NT2/D1 (cell line): ENCODE measurements at regions not wholly inside any gene's neighbourhood (a gene's known extent, or its start where the extent isn't known, plus 50 kb on each side); places are given as distances from the start of the nearest gene placed in this dataset.
"Not testable (repeated sequence)": the region's sequence is repeated elsewhere in the genome, so short reads cannot be mapped to it uniquely, and the experiment has no call there.

Experiments
- DNase-seq: peaks from one replicate; pipeline ENCODE4 v3.0.0-alpha.2; 2011; ENCODE audit warnings: low read depth, low spot score
- H3K27me3 ChIP-seq: 2 replicates; pipeline ENCODE4 v1.6.0; 2011; ENCODE audit warnings: mild to moderate bottlenecking; ENCODE audit not compliant: insufficient read length, insufficient read depth
- H3K36me3 ChIP-seq: 2 replicates; pipeline ENCODE4 v1.6.1; 2011; ENCODE audit warnings: mild to moderate bottlenecking, low read length, mixed read lengths; ENCODE audit not compliant: insufficient read depth, insufficient read length
- H3K4me1 ChIP-seq: 2 replicates; pipeline ENCODE4 v1.5.1; 2011; ENCODE audit not compliant: insufficient read depth, insufficient read length
- H3K4me3 ChIP-seq: 2 replicates; pipeline ENCODE4 v1.5.1; 2011; ENCODE audit warnings: low read depth; ENCODE audit not compliant: insufficient read length
- H3K9ac ChIP-seq: 2 replicates; pipeline ENCODE4 v1.6.0; 2011; ENCODE audit warnings: low read depth; ENCODE audit not compliant: insufficient read length
- H3K9me3 ChIP-seq: 2 replicates; pipeline ENCODE4 v1.5.1; 2011; ENCODE audit warnings: mild to moderate bottlenecking, low read length; ENCODE audit not compliant: insufficient read depth
- SUZ12 ChIP-seq: IDR thresholded peaks from 2 replicates; pipeline ENCODE4 v1.6.1; 2011; ENCODE audit not compliant: insufficient read length, insufficient read depth; ENCODE audit errors: extremely low read depth
- YY1 ChIP-seq: IDR thresholded peaks from 2 replicates; pipeline ENCODE4 v1.6.1; 2011; ENCODE audit not compliant: insufficient read length, insufficient read depth
- ZNF274 ChIP-seq: IDR thresholded peaks from 2 replicates; pipeline ENCODE4 v1.6.1; 2011; ENCODE audit warnings: mild to moderate bottlenecking, low read depth, low read length

DNA sequence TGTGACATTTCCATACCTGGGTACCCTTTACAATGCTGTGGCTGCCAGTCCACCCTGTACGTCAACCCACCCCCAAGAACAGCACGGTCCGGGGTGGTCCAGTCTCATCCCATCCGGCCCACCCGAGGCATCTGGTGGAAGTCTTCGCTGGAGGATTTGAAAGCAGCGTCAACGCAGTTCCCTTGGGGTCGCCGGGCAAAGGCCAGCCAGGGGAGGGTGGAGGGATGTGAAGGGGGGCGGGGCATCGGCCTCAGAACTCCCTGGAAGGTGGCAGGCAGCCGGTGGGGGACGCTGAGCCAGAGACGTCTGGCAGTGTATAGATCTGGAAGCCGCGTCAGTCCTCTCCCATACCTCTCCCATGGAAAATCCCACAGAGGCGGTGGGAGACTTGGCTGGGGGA lies 1944.0 kb upstream of the DEFB115 start:
- Histone ChIP-seq H3K27me3 (no peaks in the 10 kb centered on the region), H3K4me1 (no peaks in the 10 kb centered on the region), H3K9me3 (no peaks in the 10 kb centered on the region), H3K9ac (no peak overlapping the region), H3K4me3 (no peak overlapping the region), H3K36me3 (no peaks in the 10 kb centered on the region)
- no peak for TF ChIP-seq ZNF274
- no peak for TF ChIP-seq YY1
- TF ChIP-seq SUZ12: no peak
- DNase-seq: no peak

GRCh38 chr20:29314294-29314693 lies 1943.2 kb upstream of the DEFB115 start:
- Histone ChIP-seq H3K9ac (no peak overlapping the region), H3K4me1 (no peaks in the 10 kb centered on the region), H3K27me3 (no peaks in the 10 kb centered on the region), H3K9me3 (no peaks in the 10 kb centered on the region), H3K36me3 (no peaks in the 10 kb centered on the region), H3K4me3 (no peak overlapping the region)
- TF ChIP-seq ZNF274 (no peak), SUZ12 (no peak), YY1 (no peak)
- no peak for DNase-seq

- no peak for DNase-seq
- TF ChIP-seq YY1: no peak
- no peak for TF ChIP-seq ZNF274
- TF ChIP-seq SUZ12: no peak
- Histone ChIP-seq H3K4me3 (no peak overlapping the region), H3K9ac (no peak overlapping the region), H3K27me3 (no peaks in the 10 kb centered on the region), H3K36me3 (no peaks in the 10 kb centered on the region), H3K4me1 (no peaks in the 10 kb centered on the region), H3K9me3 (no peaks in the 10 kb centered on the region)
These were observed 1938.5 kb upstream of the DEFB115 start for GRCh38 chr20:29318871-29319461.

- no peaks in the 10 kb centered on the region for H3K9me3 ChIP-seq
- DNase-seq: no peak
- peak overlapping the region; percentile 30 for H3K4me3 ChIP-seq
These were observed 1937.7 kb upstream of the DEFB115 start for GRCh38 chr20:29319725-29320124.

GRCh38 chr20:29320216-29320949 lies 1937.1 kb upstream of the DEFB115 start:
- DNase-seq, H3K27me3 ChIP-seq, H3K4me1 ChIP-seq, H3K36me3 ChIP-seq, H3K9me3 ChIP-seq, H3K9ac ChIP-seq: not testable (repeated sequence)
- peak overlapping the region; percentile 30 for H3K4me3 ChIP-seq

More at GRCh38 chr20:29319725-29320124, 1937.7 kb upstream of the DEFB115 start:
- Histone ChIP-seq H3K27me3 (no peaks in the 10 kb centered on the region), H3K9ac (no peak overlapping the region), H3K4me1 (no peaks in the 10 kb centered on the region), H3K36me3 (no peaks in the 10 kb centered on the region)
- TF ChIP-seq SUZ12: no peak
- TF ChIP-seq YY1: no peak
- TF ChIP-seq ZNF274: no peak

GRCh38 chr20:29323631-29324515 lies 1933.6 kb upstream of the DEFB115 start:
- not testable (repeated sequence) for H3K36me3 ChIP-seq, H3K27me3 ChIP-seq, H3K4me1 ChIP-seq, H3K9me3 ChIP-seq, H3K4me3 ChIP-seq, H3K9ac ChIP-seq, DNase-seq

DNA sequence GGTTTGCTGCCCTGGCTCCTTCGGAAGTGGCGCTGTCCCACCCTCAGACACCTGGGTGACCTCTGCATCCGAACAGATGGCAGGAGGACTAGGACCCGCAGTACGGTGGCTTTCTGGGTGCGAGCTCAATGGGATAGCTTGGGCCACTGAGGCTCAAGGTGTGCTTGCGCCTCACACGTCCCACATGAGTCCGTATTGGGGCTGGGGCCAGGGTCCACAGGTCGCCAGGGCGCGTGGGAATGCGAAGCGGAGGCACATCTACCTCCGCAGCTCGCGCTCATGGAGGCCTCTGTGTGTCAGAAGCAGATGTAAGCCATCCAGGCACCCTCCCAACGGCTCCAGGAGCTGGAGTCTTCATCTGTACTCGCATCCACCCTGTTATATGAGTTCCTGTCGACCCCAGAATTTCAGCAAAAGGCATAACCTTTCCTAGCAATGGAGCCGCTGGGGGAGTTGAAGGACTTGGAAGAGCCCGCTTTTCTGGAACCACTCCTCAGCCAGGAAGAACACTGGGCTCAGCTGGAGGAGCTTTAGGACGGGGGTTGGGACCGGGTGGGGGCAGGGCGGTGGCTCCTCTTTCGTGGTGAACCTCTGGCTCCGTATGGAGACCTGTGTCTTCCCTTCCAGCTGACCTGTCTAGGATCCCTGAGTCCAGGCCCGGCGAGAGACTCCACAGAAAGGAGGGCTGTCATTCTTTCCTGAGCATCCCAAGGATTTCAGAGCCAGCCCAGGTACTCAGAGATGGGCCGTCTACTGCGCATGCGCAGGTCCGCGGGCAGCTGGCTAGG lies 1932.8 kb upstream of the DEFB115 start:
- not testable (repeated sequence) for H3K9me3 ChIP-seq, H3K27me3 ChIP-seq, H3K4me3 ChIP-seq, H3K9ac ChIP-seq, H3K4me1 ChIP-seq, DNase-seq, H3K36me3 ChIP-seq
